AG20443 (cell line): ENCODE measurements at regions not wholly inside any gene's neighbourhood (a gene's known extent, or its start where the extent isn't known, plus 50 kb on each side); places are given as distances from the start of the nearest gene placed in this dataset.
A peak's percentile ranks its signal among the peaks of the same experiment; 100 is the strongest.

Experiments used
- DNase-seq: peaks from one replicate; pipeline ENCODE4 v3.0.0; 2012; ENCODE audit warnings: low spot score, mixed read lengths

- no peak for DNase-seq
Measured at GRCh38 chr4:176979416-176979815, 186.7 kb upstream of the VEGFC start.

DNA sequence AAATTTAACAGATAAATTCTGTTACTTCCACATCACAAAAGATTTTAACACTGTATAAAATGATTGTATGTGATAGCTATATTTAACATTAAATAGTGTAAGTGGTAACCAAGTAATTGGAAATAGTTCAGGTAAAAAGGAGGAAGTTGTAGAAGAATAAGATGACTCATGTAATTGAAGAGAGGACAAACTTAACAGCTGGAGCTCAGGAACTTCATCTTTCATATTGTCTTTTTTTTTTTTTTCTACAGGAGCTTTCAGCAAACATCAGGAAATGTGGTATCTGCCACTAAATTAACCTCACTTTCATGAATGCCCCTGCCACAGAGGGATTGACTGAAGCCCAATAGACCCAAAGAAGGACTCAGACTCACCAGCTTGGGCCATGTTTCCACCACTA is 188.4 kb upstream of the VEGFC start:
- no peak for DNase-seq

DNA sequence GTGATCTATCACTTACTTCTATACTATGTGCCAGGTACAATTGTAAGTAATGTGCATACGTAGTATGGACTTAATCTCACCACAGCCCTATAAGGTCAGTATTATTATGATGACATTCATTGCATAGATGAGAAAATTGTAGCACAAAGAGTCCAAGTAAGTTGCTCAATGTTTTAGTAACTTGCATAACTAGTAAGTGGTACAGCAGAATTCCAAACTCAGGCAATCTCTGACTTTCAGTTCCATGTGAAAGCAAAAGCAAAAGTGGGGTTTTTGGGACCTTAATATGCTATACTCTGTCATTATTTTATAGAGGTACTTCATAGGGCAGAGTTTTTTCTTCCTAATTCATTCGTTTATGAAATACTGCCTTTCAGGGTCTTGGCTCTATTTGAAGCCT is 188.8 kb upstream of the VEGFC start:
- peak; percentile 48 for DNase-seq

DNA sequence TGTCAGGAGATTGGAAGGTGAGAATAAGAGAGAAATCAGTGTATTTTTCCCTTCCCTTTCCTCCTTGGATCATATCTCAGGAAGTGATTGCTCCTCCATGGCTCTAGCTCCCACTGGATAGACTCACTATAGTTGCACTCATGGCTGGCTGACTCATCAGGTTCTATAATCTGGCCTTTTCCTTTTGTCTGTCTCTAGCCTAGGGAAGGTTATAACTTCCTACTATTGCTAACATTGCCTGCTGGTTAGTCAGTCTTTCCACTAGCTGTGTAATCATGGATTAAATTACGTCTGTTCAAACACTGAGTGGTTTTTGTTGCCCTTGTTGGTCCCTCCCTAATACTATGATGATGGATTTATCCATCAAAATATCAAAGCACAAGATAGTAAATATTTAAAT is 195.5 kb upstream of the VEGFC start:
- DNase-seq: peak; percentile 83

DNA sequence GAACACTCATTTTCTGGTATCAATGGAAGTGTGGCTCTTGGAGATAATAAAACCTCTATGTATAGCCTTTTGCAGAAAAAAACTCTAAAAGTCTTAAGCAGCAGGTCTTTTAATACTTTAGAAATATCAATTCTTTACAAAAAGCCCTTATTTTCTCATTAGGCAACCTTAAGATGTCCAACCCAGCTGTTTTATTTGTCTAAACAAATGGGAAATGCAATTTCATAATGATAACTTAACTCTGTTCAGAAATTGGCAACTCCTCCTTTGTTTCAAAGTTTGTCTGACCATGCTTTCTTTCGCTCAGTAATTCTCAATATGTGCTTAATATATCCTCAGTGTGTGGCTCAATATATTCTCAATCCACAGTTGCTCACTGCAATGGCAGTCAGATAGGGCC is 196.5 kb upstream of the VEGFC start:
- DNase-seq: no peak

- DNase-seq: no peak
Measured at GRCh38 chr4:176999935-177000543, 207.3 kb upstream of the VEGFC start.

DNA sequence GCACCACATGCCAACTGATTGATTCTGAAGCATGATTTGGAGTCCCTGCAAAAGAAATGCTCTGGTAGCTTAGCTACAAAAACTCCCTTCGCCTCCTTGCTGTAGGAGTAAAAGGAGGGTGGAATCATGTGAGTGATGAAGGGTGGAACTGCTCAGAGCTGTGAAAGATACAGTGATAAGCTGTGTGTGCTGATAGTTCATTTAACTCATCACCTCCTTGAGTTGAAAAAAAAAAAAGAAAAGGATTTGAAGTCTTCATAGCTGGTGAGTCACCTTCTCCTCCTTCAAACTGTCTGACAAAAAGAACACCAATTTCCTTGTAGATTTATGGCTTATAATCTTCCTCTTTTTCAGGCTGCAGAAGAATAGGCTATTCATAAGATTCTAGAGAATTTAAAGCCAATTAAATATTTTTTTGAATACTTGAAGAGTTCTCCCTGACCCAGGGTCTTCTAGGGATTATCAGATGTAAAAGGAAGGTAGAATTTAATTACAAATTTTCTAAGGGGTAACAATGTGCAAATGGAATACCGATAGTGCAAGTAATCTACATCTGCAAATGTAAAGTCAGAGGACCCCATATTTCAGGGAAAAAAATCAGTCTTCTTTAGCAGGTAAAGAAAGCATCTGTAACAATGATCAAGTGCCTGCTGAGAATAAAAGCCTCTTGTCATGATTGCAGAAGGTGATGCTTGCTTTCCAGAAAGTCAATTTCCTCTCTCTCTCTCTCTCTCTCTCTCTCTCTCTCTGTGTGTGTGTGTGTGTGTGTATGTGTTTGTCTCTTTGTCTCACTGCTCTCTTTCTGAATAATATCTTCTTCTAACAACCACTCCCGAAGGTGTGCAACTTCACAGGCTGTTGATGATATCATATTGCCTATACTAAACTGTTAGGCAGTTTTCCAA is 208.8 kb upstream of the VEGFC start:
- DNase-seq: no peak

GRCh38 chr4:177005674-177006230 is 213.0 kb upstream of the VEGFC start:
- DNase-seq: no peak

GRCh38 chr4:177006331-177006730 is 213.6 kb upstream of the VEGFC start:
- no peak for DNase-seq

GRCh38 chr4:177008071-177008835 is 215.5 kb upstream of the VEGFC start:
- no peak for DNase-seq

- DNase-seq: no peak
Measured at GRCh38 chr4:177008836-177009501, 216.2 kb upstream of the VEGFC start.

- no peak for DNase-seq
Measured at GRCh38 chr4:177010418-177010817, 217.7 kb upstream of the VEGFC start.

- DNase-seq: no peak
Measured at GRCh38 chr4:177012918-177013545, 220.3 kb upstream of the VEGFC start.

DNA sequence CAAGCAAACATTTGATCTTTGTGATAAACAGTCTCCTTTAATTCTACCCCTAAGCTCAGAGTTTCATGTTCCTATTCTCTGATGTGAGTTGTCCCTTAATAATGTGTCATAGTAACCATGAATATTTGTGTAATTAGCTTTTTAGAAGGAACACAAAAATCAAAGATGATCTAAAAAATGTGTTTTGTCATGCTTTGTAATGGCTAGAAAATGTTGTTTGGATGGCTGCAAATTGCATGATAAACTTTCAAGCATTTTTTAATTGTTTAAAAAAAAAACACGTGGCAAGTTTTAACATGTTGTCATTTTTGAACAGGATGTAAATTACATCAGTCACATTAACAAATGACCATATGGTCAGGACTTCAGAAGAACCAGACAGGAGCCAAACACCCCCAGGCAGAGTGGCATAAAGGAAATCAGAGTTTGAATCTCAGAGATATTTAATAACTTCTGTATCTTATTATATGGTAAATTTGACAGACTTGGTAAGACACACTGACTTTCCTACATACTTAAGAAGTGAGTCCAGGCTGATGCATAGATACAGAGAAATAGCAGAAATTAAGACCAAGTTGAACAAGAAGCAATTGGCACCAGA is 223.9 kb upstream of the VEGFC start:
- DNase-seq: peak; percentile 47

GRCh38 chr4:177023951-177024350 is 231.2 kb upstream of the VEGFC start:
- DNase-seq: no peak

DNA sequence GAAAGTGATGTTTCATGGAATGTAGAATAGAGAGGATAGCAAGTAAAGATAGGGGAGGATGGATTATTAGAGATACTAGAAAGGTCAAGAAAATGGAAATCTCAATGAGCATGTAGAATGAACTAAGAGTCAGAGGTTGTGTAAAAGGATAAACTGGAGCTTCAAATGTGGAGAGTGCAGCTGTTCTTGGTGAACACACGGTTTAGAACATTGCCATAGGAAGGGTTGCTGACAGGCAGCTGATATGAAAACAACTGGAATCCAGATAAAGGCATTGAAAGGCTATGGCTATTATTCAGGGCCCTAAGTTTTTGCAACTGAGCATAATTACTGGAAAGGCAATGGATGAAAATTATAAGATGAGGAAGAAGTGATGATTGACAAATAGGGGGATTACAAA is 239.6 kb upstream of the VEGFC start:
- DNase-seq: no peak

- DNase-seq: no peak
Measured at GRCh38 chr4:177033135-177033534, 240.4 kb upstream of the VEGFC start.

GRCh38 chr4:177033632-177034031 is 240.9 kb upstream of the VEGFC start:
- DNase-seq: no peak

DNA sequence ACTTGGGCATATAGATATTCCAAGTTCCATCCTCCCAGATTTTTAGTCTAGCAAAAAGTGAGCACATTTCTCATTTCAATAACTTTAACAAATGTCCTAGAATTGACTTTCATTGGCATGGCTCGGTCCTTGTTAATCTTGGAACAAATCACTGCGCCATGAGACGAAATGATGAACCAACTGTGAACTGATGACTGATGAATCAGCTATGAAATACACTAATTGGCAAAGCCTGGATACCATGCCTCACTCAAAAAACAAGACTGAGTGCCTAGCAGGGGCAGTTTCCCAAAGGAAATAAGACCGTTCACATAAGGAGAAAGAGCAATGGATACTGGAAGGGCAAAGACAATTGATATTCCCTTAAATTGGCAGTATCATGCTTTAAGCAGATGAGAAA is 248.6 kb upstream of the VEGFC start:
- peak; percentile 36 for DNase-seq

DNA sequence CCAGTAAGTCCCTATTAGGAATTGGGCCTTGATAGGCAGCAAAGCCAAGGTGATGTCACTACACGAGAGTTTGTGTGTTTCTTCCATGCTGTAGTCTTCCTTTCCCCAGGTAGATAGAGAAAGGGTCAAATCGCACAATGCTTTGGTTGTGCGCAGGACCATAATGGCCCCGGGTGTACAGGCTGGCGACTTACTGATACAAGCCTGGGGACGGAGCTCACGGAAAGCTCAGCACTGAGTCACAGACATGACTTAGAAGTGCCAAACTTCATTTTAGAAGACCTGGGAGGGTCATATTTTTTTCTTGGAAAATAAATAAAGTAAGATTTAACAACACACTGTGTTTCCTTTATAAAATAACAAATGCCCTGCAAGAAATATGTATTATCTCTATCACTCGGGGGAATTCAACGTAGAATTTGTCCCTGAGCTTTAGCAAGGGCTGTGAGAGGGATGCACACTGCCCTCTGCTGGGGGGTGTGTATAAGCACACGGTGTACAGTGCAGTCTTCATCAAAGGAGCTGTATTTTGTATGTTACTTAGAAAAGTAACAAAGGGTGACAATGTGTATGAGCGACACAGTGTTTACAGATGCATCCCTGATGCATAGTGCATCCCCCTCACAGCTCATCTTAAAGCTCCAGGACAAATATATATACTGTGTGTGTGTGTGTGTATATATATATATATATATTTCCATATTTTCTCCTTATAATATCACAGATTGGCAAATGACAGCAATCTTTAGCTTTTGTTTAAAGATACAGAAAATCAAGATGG is 254.5 kb upstream of the VEGFC start:
- peak; percentile 71 for DNase-seq
